CD14-positive monocyte (primary cell): ENCODE measurements at regions not wholly inside any gene's neighbourhood (a gene's known extent, or its start where the extent isn't known, plus 50 kb on each side); places are given as distances from the start of the nearest gene placed in this dataset.

Experiments
- DNase-seq, 3 donors: peaks; one replicate each; pipeline ENCODE4 v3.0.0-alpha.2; 2011 to 2022
- H2AFZ ChIP-seq: 2 replicates; pipeline ENCODE4 v1.6.0; 2012; ENCODE audit warnings: mild to moderate bottlenecking, low read depth, low read length, inconsistent platforms; ENCODE audit not compliant: insufficient read depth, poor library complexity, severe bottlenecking
- H3K27ac ChIP-seq, 2 donors: 1 replicate in 1 of 2; 2 replicates in 1 of 2; pipeline ENCODE4 v1.5.1; 2012 to 2013; ENCODE audit warnings: low read length in 2 of 2, control low read depth in 1 of 2, inconsistent platforms in 1 of 2, low read depth in 1 of 2, mild to moderate bottlenecking in 1 of 2
- H3K27me3 ChIP-seq, 2 donors: one replicate each; pipeline versions ENCODE4 v1.6.0 to v1.6.1; 2011 to 2013; ENCODE audit warnings: low read length in 2 of 2; ENCODE audit not compliant: control insufficient read depth in 2 of 2, insufficient read depth in 2 of 2
- H3K36me3 ChIP-seq, 2 donors: replicated peaks in 1 of 2; 1 replicate in 1 of 2; 2 replicates in 1 of 2; pipeline versions ENCODE4 v1.5.1 to v1.6.1; 2012 to 2013; ENCODE audit warnings: low read length in 2 of 2, control low read depth in 1 of 2, inconsistent platforms in 1 of 2, mild to moderate bottlenecking in 1 of 2; ENCODE audit not compliant: insufficient read depth in 2 of 2, control insufficient read depth in 1 of 2
- H3K4me1 ChIP-seq, 2 donors: 1 replicate in 1 of 2; 2 replicates in 1 of 2; pipeline versions ENCODE4 v1.5.1 to v1.6.1; 2012 to 2013; ENCODE audit warnings: low read length in 2 of 2, control low read depth in 1 of 2, inconsistent platforms in 1 of 2, mild to moderate bottlenecking in 1 of 2, moderate library complexity in 1 of 2; ENCODE audit not compliant: insufficient read depth in 2 of 2, control insufficient read depth in 1 of 2
- H3K4me2 ChIP-seq: replicated peaks from 2 replicates; pipeline ENCODE3; 2012; ENCODE audit warnings: low read length, moderate library complexity, mild to moderate bottlenecking; ENCODE audit not compliant: poor library complexity, severe bottlenecking; ENCODE audit errors: extremely low read depth
- H3K4me3 ChIP-seq, 3 experiments: fragments of 200-600 bp in 1 of 3; sonication (generic) in 1 of 3; replicated peaks in 1 of 3; 1 replicate in 2 of 3; 2 replicates in 1 of 3; pipeline ENCODE4 v1.5.1; 2011 to 2013; ENCODE audit warnings: low read length in 3 of 3, mild to moderate bottlenecking in 3 of 3, control low read depth in 2 of 3, low read depth in 2 of 3, inconsistent platforms in 1 of 3, moderate library complexity in 1 of 3
- H3K79me2 ChIP-seq: 2 replicates; pipeline ENCODE4 v1.6.0; 2012; ENCODE audit warnings: mild to moderate bottlenecking, control low read depth, inconsistent platforms, low read length, moderate library complexity; ENCODE audit not compliant: insufficient read depth
- H3K9ac ChIP-seq: 2 replicates; pipeline ENCODE4 v1.6.0; 2017; ENCODE audit warnings: low read length, mild to moderate bottlenecking; ENCODE audit not compliant: insufficient read depth, poor library complexity, severe bottlenecking
- H3K9me3 ChIP-seq, 2 donors: replicated peaks in 1 of 2; 1 replicate in 1 of 2; 2 replicates in 1 of 2; pipeline versions ENCODE4 v1.5.1 to v1.6.1; 2012 to 2013; ENCODE audit warnings: low read length in 2 of 2, control low read depth in 1 of 2; ENCODE audit not compliant: control insufficient read depth in 1 of 2, insufficient read depth in 1 of 2
- H4K20me1 ChIP-seq: 2 replicates; pipeline ENCODE4 v1.6.0; 2012; ENCODE audit warnings: mild to moderate bottlenecking, low read length, control low read depth, moderate library complexity; ENCODE audit not compliant: insufficient read depth
- H3K27ac Mint-ChIP-seq, 7 donors: one replicate each; pipeline ENCODE4 v1.8.0; 2020; ENCODE audit warnings: mild to moderate bottlenecking in 7 of 7, mixed read lengths in 7 of 7, moderate library complexity in 6 of 7, inconsistent platforms in 2 of 7
- H3K27me3 Mint-ChIP-seq, 3 donors: one replicate each; pipeline ENCODE4 v1.8.0; 2021 to 2022; ENCODE audit warnings: low read depth in 3 of 3, mild to moderate bottlenecking in 3 of 3, mixed read lengths in 3 of 3, moderate library complexity in 3 of 3, inconsistent platforms in 1 of 3
- H3K36me3 Mint-ChIP-seq, 2 donors: one replicate each; pipeline ENCODE4 v1.8.0; 2020; ENCODE audit warnings: mixed read lengths in 2 of 2, inconsistent platforms in 1 of 2, mild to moderate bottlenecking in 1 of 2
- H3K4me1 Mint-ChIP-seq: one replicate; pipeline ENCODE4 v1.8.0; 2020; ENCODE audit warnings: mild to moderate bottlenecking, mixed read lengths
- H3K4me3 Mint-ChIP-seq, 2 donors: one replicate each; pipeline ENCODE4 v1.8.0; 2020; ENCODE audit warnings: mild to moderate bottlenecking in 2 of 2, mixed read lengths in 2 of 2, moderate library complexity in 1 of 2
- H3K9me3 Mint-ChIP-seq, 7 donors: one replicate each; pipeline ENCODE4 v1.8.0; 2020 to 2022; ENCODE audit warnings: mixed read lengths in 7 of 7, mild to moderate bottlenecking in 6 of 7, moderate library complexity in 6 of 7, inconsistent platforms in 2 of 7
- WGBS: methylation state at CpG from one replicate; pipeline ENCODE4 v1.1.5; 2013; ENCODE audit warnings: missing lambda C conversion rate; ENCODE audit not compliant: insufficient coverage; 5-methylcytosine and 5-hydroxymethylcytosine counted together
- intact Hi-C, 2 donors: fragments of 100-400 bp; cut with micrococcal nuclease; formaldehyde crosslinking; loops; one replicate each; pipeline versions ENCODE4 v1.15.0 to v1.15.1; 2023
- TF ChIP-seq, protein P1 (sequence below): fragments of 200-600 bp; IDR thresholded peaks from one replicate; pipeline ENCODE4 v1.8.0; 2022; ENCODE audit warnings: antibody characterized with exemption, mild to moderate bottlenecking

DNA sequence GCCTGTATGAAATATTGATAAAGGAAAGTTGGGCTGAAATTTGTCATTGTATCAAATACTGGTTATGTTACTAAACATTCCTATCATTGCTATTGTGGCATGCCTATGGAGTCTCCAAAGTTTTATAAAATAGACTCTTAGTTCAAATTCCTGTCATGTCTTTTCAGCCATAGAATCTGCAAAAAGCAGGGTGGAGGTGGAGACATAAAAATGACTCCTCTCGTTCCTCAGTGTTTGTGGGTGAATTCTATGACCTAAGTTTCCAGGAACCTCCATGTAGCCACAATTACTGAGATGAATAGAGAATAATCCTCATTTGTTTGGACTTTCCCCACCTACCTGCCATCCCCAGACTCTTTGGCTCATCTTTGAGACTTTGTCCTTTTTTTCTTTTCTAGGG lies 326.3 kb upstream of the ETAA1 start:
- H3K9me3 ChIP-seq, result no peaks in the 10 kb centered on the region
- no peaks in the 10 kb centered on the region for H3K27me3 Mint-ChIP-seq
- H3K9ac ChIP-seq, result no peak overlapping the region
- H3K36me3 Mint-ChIP-seq, result no peaks in the 10 kb centered on the region
- intact Hi-C loops, result no loop called here
- no peaks in the 10 kb centered on the region for H3K4me1 Mint-ChIP-seq
- H3K27me3 ChIP-seq, result no peaks in the 10 kb centered on the region
- H2AFZ ChIP-seq, result no peak overlapping the region
- WGBS, result no CpG with 5 or more reads among the region's 1 CpG
- H4K20me1 ChIP-seq, result no peaks in the 10 kb centered on the region
- peaks cover 0 to 5% (median 2%) of the 10 kb centered on the region in 7 donors for H3K9me3 Mint-ChIP-seq
- no peak overlapping the region for H3K4me2 ChIP-seq
- no peak overlapping the region for H3K27ac Mint-ChIP-seq
- H3K4me3 Mint-ChIP-seq, result no peak overlapping the region
- DNase-seq, result no peak
- no peaks in the 10 kb centered on the region for H3K36me3 ChIP-seq
- TF ChIP-seq, protein P1, sequence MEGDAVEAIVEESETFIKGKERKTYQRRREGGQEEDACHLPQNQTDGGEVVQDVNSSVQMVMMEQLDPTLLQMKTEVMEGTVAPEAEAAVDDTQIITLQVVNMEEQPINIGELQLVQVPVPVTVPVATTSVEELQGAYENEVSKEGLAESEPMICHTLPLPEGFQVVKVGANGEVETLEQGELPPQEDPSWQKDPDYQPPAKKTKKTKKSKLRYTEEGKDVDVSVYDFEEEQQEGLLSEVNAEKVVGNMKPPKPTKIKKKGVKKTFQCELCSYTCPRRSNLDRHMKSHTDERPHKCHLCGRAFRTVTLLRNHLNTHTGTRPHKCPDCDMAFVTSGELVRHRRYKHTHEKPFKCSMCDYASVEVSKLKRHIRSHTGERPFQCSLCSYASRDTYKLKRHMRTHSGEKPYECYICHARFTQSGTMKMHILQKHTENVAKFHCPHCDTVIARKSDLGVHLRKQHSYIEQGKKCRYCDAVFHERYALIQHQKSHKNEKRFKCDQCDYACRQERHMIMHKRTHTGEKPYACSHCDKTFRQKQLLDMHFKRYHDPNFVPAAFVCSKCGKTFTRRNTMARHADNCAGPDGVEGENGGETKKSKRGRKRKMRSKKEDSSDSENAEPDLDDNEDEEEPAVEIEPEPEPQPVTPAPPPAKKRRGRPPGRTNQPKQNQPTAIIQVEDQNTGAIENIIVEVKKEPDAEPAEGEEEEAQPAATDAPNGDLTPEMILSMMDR, result no peak
- H3K79me2 ChIP-seq, result no peaks in the 10 kb centered on the region
- H3K4me3 ChIP-seq, result no peak overlapping the region
- no peaks in the 10 kb centered on the region for H3K4me1 ChIP-seq
- no peak overlapping the region for H3K27ac ChIP-seq

- no peaks in the 10 kb centered on the region for H3K27me3 Mint-ChIP-seq
These were observed 322.1 kb upstream of the ETAA1 start for GRCh38 chr2:67075056-67075455.

More at GRCh38 chr2:67075056-67075455, 322.1 kb upstream of the ETAA1 start:
- 100% methylated on average over 2 of the region's 7 CpGs for WGBS
- Histone ChIP-seq H3K4me3 (no peak overlapping the region), H3K27me3 (no peaks in the 10 kb centered on the region), H2AFZ (no peak overlapping the region), H3K9me3 (no peaks in the 10 kb centered on the region), H4K20me1 (no peaks in the 10 kb centered on the region), H3K4me2 (no peak overlapping the region), H3K4me1 (no peaks in the 10 kb centered on the region), H3K27ac (no peak overlapping the region), H3K36me3 (no peaks in the 10 kb centered on the region), H3K9ac (no peak overlapping the region), H3K79me2 (no peaks in the 10 kb centered on the region)
- H3K4me3 Mint-ChIP-seq, result no peak overlapping the region
- TF ChIP-seq, protein P1, result no peak
- peaks cover 0 to 3% (median 2%) of the 10 kb centered on the region in 7 donors for H3K9me3 Mint-ChIP-seq
- H3K27ac Mint-ChIP-seq, result no peak overlapping the region
- H3K36me3 Mint-ChIP-seq, result no peaks in the 10 kb centered on the region
- intact Hi-C loops, result no loop called here
- no peak for DNase-seq
- H3K4me1 Mint-ChIP-seq, result no peaks in the 10 kb centered on the region
